CD14-positive monocyte (primary cell): ENCODE measurements at regions not wholly inside any gene's neighbourhood (a gene's known extent, or its start where the extent isn't known, plus 50 kb on each side); places are given as distances from the start of the nearest gene placed in this dataset.

Source experiments
- DNase-seq, 3 donors: peaks; one replicate each; pipeline ENCODE4 v3.0.0-alpha.2; 2011 to 2022
- H2AFZ ChIP-seq: 2 replicates; pipeline ENCODE4 v1.6.0; 2012; ENCODE audit warnings: mild to moderate bottlenecking, low read depth, low read length, inconsistent platforms; ENCODE audit not compliant: insufficient read depth, poor library complexity, severe bottlenecking
- H3K27ac ChIP-seq, 2 donors: 1 replicate in 1 of 2; 2 replicates in 1 of 2; pipeline ENCODE4 v1.5.1; 2012 to 2013; ENCODE audit warnings: low read length in 2 of 2, control low read depth in 1 of 2, inconsistent platforms in 1 of 2, low read depth in 1 of 2, mild to moderate bottlenecking in 1 of 2
- H3K27me3 ChIP-seq, 2 donors: one replicate each; pipeline versions ENCODE4 v1.6.0 to v1.6.1; 2011 to 2013; ENCODE audit warnings: low read length in 2 of 2; ENCODE audit not compliant: control insufficient read depth in 2 of 2, insufficient read depth in 2 of 2
- H3K36me3 ChIP-seq, 2 donors: replicated peaks in 1 of 2; 1 replicate in 1 of 2; 2 replicates in 1 of 2; pipeline versions ENCODE4 v1.5.1 to v1.6.1; 2012 to 2013; ENCODE audit warnings: low read length in 2 of 2, control low read depth in 1 of 2, inconsistent platforms in 1 of 2, mild to moderate bottlenecking in 1 of 2; ENCODE audit not compliant: insufficient read depth in 2 of 2, control insufficient read depth in 1 of 2
- H3K4me1 ChIP-seq, 2 donors: 1 replicate in 1 of 2; 2 replicates in 1 of 2; pipeline versions ENCODE4 v1.5.1 to v1.6.1; 2012 to 2013; ENCODE audit warnings: low read length in 2 of 2, control low read depth in 1 of 2, inconsistent platforms in 1 of 2, mild to moderate bottlenecking in 1 of 2, moderate library complexity in 1 of 2; ENCODE audit not compliant: insufficient read depth in 2 of 2, control insufficient read depth in 1 of 2
- H3K4me2 ChIP-seq: replicated peaks from 2 replicates; pipeline ENCODE3; 2012; ENCODE audit warnings: low read length, moderate library complexity, mild to moderate bottlenecking; ENCODE audit not compliant: poor library complexity, severe bottlenecking; ENCODE audit errors: extremely low read depth
- H3K4me3 ChIP-seq, 3 experiments: fragments of 200-600 bp in 1 of 3; sonication (generic) in 1 of 3; replicated peaks in 1 of 3; 1 replicate in 2 of 3; 2 replicates in 1 of 3; pipeline ENCODE4 v1.5.1; 2011 to 2013; ENCODE audit warnings: low read length in 3 of 3, mild to moderate bottlenecking in 3 of 3, control low read depth in 2 of 3, low read depth in 2 of 3, inconsistent platforms in 1 of 3, moderate library complexity in 1 of 3
- H3K79me2 ChIP-seq: 2 replicates; pipeline ENCODE4 v1.6.0; 2012; ENCODE audit warnings: mild to moderate bottlenecking, control low read depth, inconsistent platforms, low read length, moderate library complexity; ENCODE audit not compliant: insufficient read depth
- H3K9ac ChIP-seq: 2 replicates; pipeline ENCODE4 v1.6.0; 2017; ENCODE audit warnings: low read length, mild to moderate bottlenecking; ENCODE audit not compliant: insufficient read depth, poor library complexity, severe bottlenecking
- H3K9me3 ChIP-seq, 2 donors: replicated peaks in 1 of 2; 1 replicate in 1 of 2; 2 replicates in 1 of 2; pipeline versions ENCODE4 v1.5.1 to v1.6.1; 2012 to 2013; ENCODE audit warnings: low read length in 2 of 2, control low read depth in 1 of 2; ENCODE audit not compliant: control insufficient read depth in 1 of 2, insufficient read depth in 1 of 2
- H4K20me1 ChIP-seq: 2 replicates; pipeline ENCODE4 v1.6.0; 2012; ENCODE audit warnings: mild to moderate bottlenecking, low read length, control low read depth, moderate library complexity; ENCODE audit not compliant: insufficient read depth
- H3K27ac Mint-ChIP-seq, 7 donors: one replicate each; pipeline ENCODE4 v1.8.0; 2020; ENCODE audit warnings: mild to moderate bottlenecking in 7 of 7, mixed read lengths in 7 of 7, moderate library complexity in 6 of 7, inconsistent platforms in 2 of 7
- H3K27me3 Mint-ChIP-seq, 3 donors: one replicate each; pipeline ENCODE4 v1.8.0; 2021 to 2022; ENCODE audit warnings: low read depth in 3 of 3, mild to moderate bottlenecking in 3 of 3, mixed read lengths in 3 of 3, moderate library complexity in 3 of 3, inconsistent platforms in 1 of 3
- H3K36me3 Mint-ChIP-seq, 2 donors: one replicate each; pipeline ENCODE4 v1.8.0; 2020; ENCODE audit warnings: mixed read lengths in 2 of 2, inconsistent platforms in 1 of 2, mild to moderate bottlenecking in 1 of 2
- H3K4me1 Mint-ChIP-seq: one replicate; pipeline ENCODE4 v1.8.0; 2020; ENCODE audit warnings: mild to moderate bottlenecking, mixed read lengths
- H3K4me3 Mint-ChIP-seq, 2 donors: one replicate each; pipeline ENCODE4 v1.8.0; 2020; ENCODE audit warnings: mild to moderate bottlenecking in 2 of 2, mixed read lengths in 2 of 2, moderate library complexity in 1 of 2
- H3K9me3 Mint-ChIP-seq, 7 donors: one replicate each; pipeline ENCODE4 v1.8.0; 2020 to 2022; ENCODE audit warnings: mixed read lengths in 7 of 7, mild to moderate bottlenecking in 6 of 7, moderate library complexity in 6 of 7, inconsistent platforms in 2 of 7
- WGBS: methylation state at CpG from one replicate; pipeline ENCODE4 v1.1.5; 2013; ENCODE audit warnings: missing lambda C conversion rate; ENCODE audit not compliant: insufficient coverage; 5-methylcytosine and 5-hydroxymethylcytosine counted together
- intact Hi-C, 2 donors: fragments of 100-400 bp; cut with micrococcal nuclease; formaldehyde crosslinking; loops; one replicate each; pipeline versions ENCODE4 v1.15.0 to v1.15.1; 2023
- TF ChIP-seq, protein P1 (sequence below): fragments of 200-600 bp; IDR thresholded peaks from one replicate; pipeline ENCODE4 v1.8.0; 2022; ENCODE audit warnings: antibody characterized with exemption, mild to moderate bottlenecking

DNA sequence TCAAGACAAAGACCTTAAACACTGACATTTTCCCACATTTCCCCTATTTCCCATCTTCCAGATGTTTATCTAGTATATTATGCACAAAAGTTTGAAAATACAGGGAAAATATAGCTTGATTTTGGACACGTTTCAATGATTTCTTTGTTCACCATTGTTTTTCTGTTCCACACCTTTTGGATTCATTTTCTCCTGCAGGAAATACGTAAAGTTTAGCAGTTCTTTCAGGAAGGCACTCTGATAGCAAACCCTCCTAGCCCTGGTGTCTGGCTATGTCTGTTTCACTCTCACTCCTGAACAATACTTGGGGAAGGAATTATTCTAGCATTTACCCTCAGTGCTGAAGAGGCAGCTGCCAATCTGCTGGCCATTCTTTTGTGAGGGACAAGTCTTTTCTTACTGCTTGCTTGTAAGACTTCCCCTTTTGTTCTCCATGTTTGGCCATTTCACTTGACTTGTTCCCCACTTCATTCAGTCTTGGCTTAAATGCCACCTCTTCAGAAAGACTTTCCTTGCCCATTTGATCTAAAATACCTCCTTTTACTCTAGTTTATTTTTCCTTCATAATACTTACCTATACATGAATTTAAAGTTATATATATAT is 195.4 kb downstream of the RNF152 start:
- WGBS, result no CpG with 5 or more reads among the region's 2 CpGs
- TF ChIP-seq, protein P1, sequence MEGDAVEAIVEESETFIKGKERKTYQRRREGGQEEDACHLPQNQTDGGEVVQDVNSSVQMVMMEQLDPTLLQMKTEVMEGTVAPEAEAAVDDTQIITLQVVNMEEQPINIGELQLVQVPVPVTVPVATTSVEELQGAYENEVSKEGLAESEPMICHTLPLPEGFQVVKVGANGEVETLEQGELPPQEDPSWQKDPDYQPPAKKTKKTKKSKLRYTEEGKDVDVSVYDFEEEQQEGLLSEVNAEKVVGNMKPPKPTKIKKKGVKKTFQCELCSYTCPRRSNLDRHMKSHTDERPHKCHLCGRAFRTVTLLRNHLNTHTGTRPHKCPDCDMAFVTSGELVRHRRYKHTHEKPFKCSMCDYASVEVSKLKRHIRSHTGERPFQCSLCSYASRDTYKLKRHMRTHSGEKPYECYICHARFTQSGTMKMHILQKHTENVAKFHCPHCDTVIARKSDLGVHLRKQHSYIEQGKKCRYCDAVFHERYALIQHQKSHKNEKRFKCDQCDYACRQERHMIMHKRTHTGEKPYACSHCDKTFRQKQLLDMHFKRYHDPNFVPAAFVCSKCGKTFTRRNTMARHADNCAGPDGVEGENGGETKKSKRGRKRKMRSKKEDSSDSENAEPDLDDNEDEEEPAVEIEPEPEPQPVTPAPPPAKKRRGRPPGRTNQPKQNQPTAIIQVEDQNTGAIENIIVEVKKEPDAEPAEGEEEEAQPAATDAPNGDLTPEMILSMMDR, result no peak
- H3K9me3 ChIP-seq, result peaks cover 0 to 2% of the 10 kb centered on the region in 2 donors
- no peaks in the 10 kb centered on the region for H4K20me1 ChIP-seq
- H3K27me3 ChIP-seq, result no peaks in the 10 kb centered on the region
- H3K79me2 ChIP-seq, result no peaks in the 10 kb centered on the region
- H2AFZ ChIP-seq, result no peak overlapping the region
- no peak overlapping the region for H3K4me2 ChIP-seq
- H3K4me1 ChIP-seq, result no peaks in the 10 kb centered on the region
- no peak for DNase-seq
- no peak overlapping the region for H3K9ac ChIP-seq
- no peak overlapping the region for H3K4me3 ChIP-seq
- no peaks in the 10 kb centered on the region for H3K36me3 ChIP-seq
- H3K27me3 Mint-ChIP-seq, result peaks cover 0 to 7% (median 4%) of the 10 kb centered on the region in 3 donors
- no peak overlapping the region for H3K4me3 Mint-ChIP-seq
- H3K27ac Mint-ChIP-seq, result no peak overlapping the region
- H3K9me3 Mint-ChIP-seq, result peaks cover 2 to 14% (median 8%) of the 10 kb centered on the region in 7 donors
- no peaks in the 10 kb centered on the region for H3K36me3 Mint-ChIP-seq
- no peak overlapping the region for H3K27ac ChIP-seq
- intact Hi-C loops, result no loop called here
- no peaks in the 10 kb centered on the region for H3K4me1 Mint-ChIP-seq

DNA sequence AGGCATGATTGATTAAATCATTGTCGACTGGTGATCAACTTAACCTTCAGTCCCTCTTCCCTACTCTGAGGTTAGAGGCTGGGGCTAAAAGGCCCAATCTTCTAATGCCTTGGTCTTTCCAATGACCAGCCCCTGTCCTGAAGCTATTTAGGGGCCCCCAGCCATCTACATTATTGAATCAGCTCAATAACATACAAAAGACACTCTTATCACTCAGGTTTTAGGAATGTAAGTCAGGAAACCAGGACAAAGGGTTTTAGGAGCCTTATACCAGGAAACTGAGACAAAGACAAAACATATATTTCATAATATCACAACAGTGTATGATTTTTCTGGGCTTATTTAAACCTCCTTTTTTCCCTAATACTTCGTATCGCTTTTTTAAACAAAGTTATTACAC is 198.6 kb downstream of the RNF152 start:
- Histone ChIP-seq H3K36me3 (no peaks in the 10 kb centered on the region), H3K4me1 (no peaks in the 10 kb centered on the region), H3K27ac (no peak overlapping the region), H3K27me3 (no peaks in the 10 kb centered on the region), H3K9ac (no peak overlapping the region), H2AFZ (no peak overlapping the region), H3K9me3 (no peaks in the 10 kb centered on the region), H3K4me3 (no peak overlapping the region), H3K79me2 (no peaks in the 10 kb centered on the region), H3K4me2 (no peak overlapping the region), H4K20me1 (no peaks in the 10 kb centered on the region)
- no peak overlapping the region for H3K4me3 Mint-ChIP-seq
- TF ChIP-seq, protein P1, result no peak
- no peak overlapping the region for H3K27ac Mint-ChIP-seq
- intact Hi-C loops, result no loop called here
- peaks cover 0 to 6% (median 0%) of the 10 kb centered on the region in 3 donors for H3K27me3 Mint-ChIP-seq
- no peak for DNase-seq
- WGBS, result 83% methylated on average over 2 of the region's 3 CpGs
- no peaks in the 10 kb centered on the region for H3K4me1 Mint-ChIP-seq
- no peaks in the 10 kb centered on the region for H3K36me3 Mint-ChIP-seq
- peaks cover 0 to 9% (median 3%) of the 10 kb centered on the region in 7 donors for H3K9me3 Mint-ChIP-seq
